Breast epithelium (tissue), 4 donors: ENCODE measurements at regions not wholly inside any gene's neighbourhood (a gene's known extent, or its start where the extent isn't known, plus 50 kb on each side); places are given as distances from the start of the nearest gene placed in this dataset.

Experiments
- DNase-seq, 2 donors: peaks; one replicate each; pipeline ENCODE4 v3.0.0-alpha.2; 2019; ENCODE audit warnings: low spot score in 2 of 2
- H3K27ac ChIP-seq, 2 donors: fragments of 200-600 bp; sonication (generic) in 1 of 2; one replicate each; pipeline ENCODE4 v1.5.1; 2016 to 2019; ENCODE audit warnings: mild to moderate bottlenecking in 1 of 2
- H3K27me3 ChIP-seq, 2 donors: fragments of 200-600 bp; sonication (generic) in 1 of 2; one replicate each; pipeline versions ENCODE4 v1.5.1 to v1.6.0; 2017 to 2019; ENCODE audit warnings: control low read depth in 1 of 2, mild to moderate bottlenecking in 1 of 2
- H3K36me3 ChIP-seq: fragments of 200-600 bp; one replicate; pipeline ENCODE4 v1.5.1; 2019
- H3K4me1 ChIP-seq, 2 donors: fragments of 200-600 bp; sonication (generic); one replicate each; pipeline ENCODE4 v1.5.1; 2016 to 2019; ENCODE audit warnings: control low read depth in 1 of 2
- H3K4me3 ChIP-seq, 3 donors: fragments of 200-600 bp; sonication (generic); 1 replicate in 2 of 3; 2 replicates in 1 of 3; pipeline ENCODE4 v1.5.1; 2016 to 2019; ENCODE audit warnings: mild to moderate bottlenecking in 3 of 3, moderate library complexity in 2 of 3
- H3K9me3 ChIP-seq, 2 donors: fragments of 200-600 bp; sonication (generic) in 1 of 2; one replicate each; pipeline ENCODE4 v1.5.1; 2016 to 2019; ENCODE audit warnings: control low read depth in 1 of 2
- CTCF ChIP-seq, 3 donors: fragments of 450-650 bp; IDR thresholded peaks; one replicate each; pipeline ENCODE4 v1.5.1; 2016 to 2017; ENCODE audit warnings: antibody characterized with exemption in 3 of 3, mild to moderate bottlenecking in 3 of 3, moderate library complexity in 3 of 3
- POLR2A ChIP-seq: fragments of 450-650 bp; IDR thresholded peaks from one replicate; pipeline ENCODE4 v1.6.1; 2016; ENCODE audit warnings: antibody characterized with exemption, mild to moderate bottlenecking, moderate library complexity
- POLR2AphosphoS5 ChIP-seq, 3 donors: sonication (generic); formaldehyde crosslinking; IDR thresholded peaks; one replicate each; pipeline ENCODE4 v1.6.1; 2017; ENCODE audit warnings: antibody characterized with exemption in 3 of 3
- intact Hi-C: fragments of 100-400 bp; cut with DNase I; formaldehyde crosslinking; loops from one replicate; pipeline ENCODE4 v1.15.1; 2023; ENCODE audit warnings: low total_unique reads

DNA sequence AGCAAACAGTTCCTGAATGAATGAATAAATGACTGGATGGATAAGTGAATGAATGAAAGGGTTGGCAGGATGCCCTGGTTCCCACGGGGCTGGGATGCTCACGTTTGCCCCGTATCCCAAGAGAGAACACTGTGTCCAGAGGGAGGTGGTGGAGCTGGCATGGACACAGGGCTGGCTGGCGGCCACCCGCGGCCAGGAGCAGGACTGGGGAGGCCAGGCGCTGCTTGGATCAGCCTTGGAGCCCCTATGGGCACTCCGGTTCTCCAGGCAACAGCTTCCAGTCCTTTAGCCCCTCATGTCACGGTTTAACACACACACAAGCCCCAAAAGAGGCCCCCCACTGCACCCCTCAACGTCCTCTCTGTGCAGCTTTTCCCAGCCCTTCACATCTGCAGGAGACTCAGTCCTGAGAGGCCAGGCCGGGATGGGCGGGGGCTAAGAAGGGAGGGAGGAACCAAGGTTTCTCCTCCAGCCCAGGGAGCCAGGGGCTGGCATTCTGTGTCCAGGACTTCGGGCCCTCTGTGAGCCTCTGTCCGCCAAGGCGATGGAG, 86.0 kb upstream of the ALDH1L1 start:
- Histone ChIP-seq H3K4me3 (peak overlapping the region in 1 of 3 donors; percentile 43), H3K27ac (peak overlapping the region; percentile 77 to 82), H3K36me3 (no peaks in the 10 kb centered on the region), H3K4me1 (peaks cover 3 to 19% of the 10 kb centered on the region in 2 donors), H3K27me3 (no peaks in the 10 kb centered on the region), H3K9me3 (no peaks in the 10 kb centered on the region)
- DNase-seq: peak in 1 of 2 donors; percentile 66
- intact Hi-C loops: no loop called here
- TF ChIP-seq CTCF (IDR thresholded peaks at IDR 0.05): no peak
- TF ChIP-seq POLR2AphosphoS5 (IDR thresholded peaks at IDR 0.05): peak in 1 of 3 donors; percentile 64
- TF ChIP-seq POLR2A: no peak

DNA sequence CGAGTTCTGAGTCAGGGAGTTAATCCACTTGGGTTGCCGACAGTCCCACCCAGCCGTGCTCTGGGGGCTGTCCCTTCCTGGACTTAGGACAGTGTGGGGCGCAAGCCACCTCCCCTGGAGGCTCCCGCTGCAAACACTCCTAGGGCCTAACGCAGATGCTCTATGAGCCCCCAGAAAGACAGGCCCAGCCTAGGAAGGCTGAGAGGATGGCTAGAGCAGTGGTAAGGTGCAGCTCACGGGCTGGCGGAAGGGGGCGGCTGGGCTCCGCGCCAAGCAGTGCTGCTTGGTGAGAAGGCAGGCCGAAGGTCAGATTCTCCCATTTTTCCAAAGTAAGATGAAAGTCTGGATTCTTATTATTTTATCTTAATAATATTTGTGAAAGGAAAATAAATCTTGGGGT, 84.6 kb upstream of the ALDH1L1 start:
- Histone ChIP-seq H3K27me3 (no peaks in the 10 kb centered on the region), H3K36me3 (no peaks in the 10 kb centered on the region), H3K27ac (peak overlapping the region in 1 of 2 donors; percentile 33), H3K9me3 (no peaks in the 10 kb centered on the region), H3K4me3 (no peak overlapping the region), H3K4me1 (peaks cover 3 to 11% of the 10 kb centered on the region in 2 donors)
- intact Hi-C loops: no loop called here
- no peak for DNase-seq
- no peak for TF ChIP-seq POLR2AphosphoS5 (IDR thresholded peaks at IDR 0.05)
- TF ChIP-seq POLR2A: no peak
- TF ChIP-seq CTCF (IDR thresholded peaks at IDR 0.05): no peak

DNA sequence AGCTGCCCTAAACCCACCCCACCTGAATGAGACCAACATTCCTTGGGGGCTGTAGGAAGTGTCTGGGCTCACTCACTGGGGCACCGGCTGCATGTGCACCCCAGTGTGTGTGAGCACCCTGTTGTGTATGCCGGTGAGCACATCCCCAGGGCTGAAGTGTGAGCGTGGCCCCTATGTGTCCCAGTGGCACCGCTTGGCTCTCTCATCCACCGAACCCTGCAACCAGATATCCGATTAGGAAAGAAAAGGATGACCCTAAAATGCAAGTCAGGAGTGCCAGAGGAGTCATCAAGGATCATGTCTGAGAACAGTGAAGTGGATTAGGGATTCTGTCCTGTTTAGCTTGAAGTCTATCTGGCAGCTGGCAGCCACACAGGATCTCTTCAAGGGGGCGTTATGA, 84.0 kb upstream of the ALDH1L1 start:
- intact Hi-C loops: no loop called here
- Histone ChIP-seq H3K27ac (no peak overlapping the region), H3K4me1 (peaks cover 3 to 11% of the 10 kb centered on the region in 2 donors)

GRCh38 chr3:126263971-126264370, 83.6 kb upstream of the ALDH1L1 start:
- no peak overlapping the region for H3K4me3 ChIP-seq
- TF ChIP-seq POLR2AphosphoS5 (IDR thresholded peaks at IDR 0.05) (no peak), POLR2A (no peak), CTCF (IDR thresholded peaks at IDR 0.05) (no peak)
- H3K36me3 ChIP-seq: no peaks in the 10 kb centered on the region
- H3K27me3 ChIP-seq: no peaks in the 10 kb centered on the region
- no peak for DNase-seq
- no peak overlapping the region for H3K27ac ChIP-seq
- peaks cover 3 to 11% of the 10 kb centered on the region in 2 donors for H3K4me1 ChIP-seq
- no peaks in the 10 kb centered on the region for H3K9me3 ChIP-seq
- intact Hi-C loops: no loop called here

More for the DNA sequence above, 84.0 kb upstream of the ALDH1L1 start:
- Histone ChIP-seq H3K27me3 (no peaks in the 10 kb centered on the region), H3K36me3 (no peaks in the 10 kb centered on the region), H3K9me3 (no peaks in the 10 kb centered on the region), H3K4me3 (no peak overlapping the region)
- TF ChIP-seq POLR2A (no peak), CTCF (IDR thresholded peaks at IDR 0.05) (no peak), POLR2AphosphoS5 (IDR thresholded peaks at IDR 0.05) (no peak)
- DNase-seq: no peak

- intact Hi-C loops: no loop called here
Measured at GRCh38 chr3:126263539-126263938, 83.2 kb upstream of the ALDH1L1 start.

More at GRCh38 chr3:126263539-126263938, 83.2 kb upstream of the ALDH1L1 start:
- TF ChIP-seq POLR2AphosphoS5 (IDR thresholded peaks at IDR 0.05): no peak
- TF ChIP-seq POLR2A: no peak
- TF ChIP-seq CTCF (IDR thresholded peaks at IDR 0.05): no peak
- H3K4me3 ChIP-seq: no peak overlapping the region
- no peak overlapping the region for H3K27ac ChIP-seq
- H3K27me3 ChIP-seq: no peaks in the 10 kb centered on the region
- no peak for DNase-seq
- no peaks in the 10 kb centered on the region for H3K9me3 ChIP-seq
- H3K4me1 ChIP-seq: peaks cover 3 to 11% of the 10 kb centered on the region in 2 donors
- no peaks in the 10 kb centered on the region for H3K36me3 ChIP-seq
